HG03045 (cell line): ENCODE measurements at regions not wholly inside any gene's neighbourhood (a gene's known extent, or its start where the extent isn't known, plus 50 kb on each side); places are given as distances from the start of the nearest gene placed in this dataset.
"Not testable (repeated sequence)": the region's sequence is repeated elsewhere in the genome, so short reads cannot be mapped to it uniquely, and the experiment has no call there.

Experiments
- ATAC-seq: cut with Tn5 transposase; IDR thresholded peaks from one replicate; pipeline ENCODE4 v1.9.1; 2021; ENCODE audit warnings: mild to moderate bottlenecking, moderate library complexity; ENCODE audit not compliant: unreplicated experiment

GRCh38 chr4:148893095-148893494, 450.9 kb upstream of the NR3C2 start:
- ATAC-seq, result no peak

- no peak for ATAC-seq
These were observed 441.7 kb upstream of the NR3C2 start for GRCh38 chr4:148883891-148884290.

GRCh38 chr4:148883435-148883834, 441.2 kb upstream of the NR3C2 start:
- no peak for ATAC-seq

DNA sequence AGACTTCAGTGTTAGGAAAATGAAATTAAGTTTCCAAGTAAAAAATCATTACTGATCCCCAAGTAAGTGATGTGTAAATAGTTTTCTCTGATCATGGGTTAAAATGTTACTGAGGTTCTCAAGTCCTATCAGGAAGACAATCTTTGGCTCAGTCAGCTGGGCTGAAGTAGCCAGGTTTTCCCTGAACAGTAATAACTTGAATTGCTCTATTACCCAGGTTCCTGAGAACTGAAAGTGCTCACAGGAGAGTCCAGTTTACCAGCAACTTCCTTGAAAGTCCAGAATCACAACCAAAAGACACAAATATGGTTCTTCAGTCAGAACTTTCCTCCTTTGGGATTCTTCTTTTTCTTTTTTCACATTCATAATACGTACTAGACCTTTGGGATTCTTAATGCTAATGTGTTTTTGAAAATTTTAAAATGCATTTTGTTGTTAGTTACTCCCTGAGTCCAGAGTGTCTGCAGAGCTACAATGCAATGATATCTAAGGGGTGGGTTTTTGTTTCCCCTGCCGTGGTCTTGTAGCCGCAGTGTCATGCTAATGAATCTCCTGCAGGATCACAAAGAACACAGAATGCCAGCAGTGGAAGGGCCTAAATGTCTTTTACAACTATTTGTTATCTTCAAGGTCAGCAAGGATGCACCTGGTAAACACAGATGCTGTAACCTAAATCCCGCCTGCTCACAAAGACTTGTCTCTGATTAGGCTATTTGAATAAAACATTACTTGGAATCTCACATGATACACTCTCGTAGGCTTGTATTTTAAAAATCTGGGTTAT, 439.8 kb upstream of the NR3C2 start:
- no peak for ATAC-seq

DNA sequence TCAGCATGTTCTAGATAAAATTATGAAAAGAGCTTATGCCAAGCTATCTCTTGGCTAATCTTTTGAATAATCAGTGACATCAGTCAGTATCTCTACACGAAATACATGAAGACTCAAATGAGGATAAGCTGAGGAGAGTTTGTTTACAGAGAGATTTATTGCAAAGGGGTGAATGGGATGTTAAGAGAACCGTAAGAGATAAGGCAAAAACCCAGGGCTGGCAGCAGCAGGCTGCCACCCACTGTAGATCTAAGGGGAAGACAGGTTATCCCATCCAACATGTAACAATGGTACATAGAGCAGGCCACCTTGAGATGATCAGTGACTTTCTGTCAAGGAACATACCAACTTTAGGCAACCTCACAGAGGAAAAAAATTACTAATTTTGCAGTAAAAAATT, 432.1 kb upstream of the NR3C2 start:
- no peak for ATAC-seq

DNA sequence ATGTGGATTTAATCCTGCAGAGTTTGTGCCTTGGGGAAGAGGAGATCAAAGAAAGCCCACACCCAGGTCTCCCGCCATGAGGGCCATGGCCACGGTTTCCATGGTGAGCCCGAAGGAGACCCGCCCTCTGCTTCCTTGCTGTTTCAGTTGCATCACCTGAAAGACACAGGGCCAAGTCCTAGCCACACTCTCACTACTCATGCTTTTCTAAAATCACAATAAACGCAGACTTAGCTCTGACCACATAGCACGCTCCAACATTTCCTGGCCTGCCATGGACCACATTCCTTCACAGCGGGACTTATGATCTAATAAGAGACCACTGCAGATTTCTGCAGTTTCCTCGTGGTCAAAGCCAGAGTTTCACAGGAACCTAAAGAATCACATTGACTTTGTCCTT, 426.0 kb upstream of the NR3C2 start:
- ATAC-seq, result no peak

GRCh38 chr4:148866666-148867065, 424.5 kb upstream of the NR3C2 start:
- no peak for ATAC-seq

- no peak for ATAC-seq
These were observed 415.8 kb upstream of the NR3C2 start for GRCh38 chr4:148857973-148858534.

DNA sequence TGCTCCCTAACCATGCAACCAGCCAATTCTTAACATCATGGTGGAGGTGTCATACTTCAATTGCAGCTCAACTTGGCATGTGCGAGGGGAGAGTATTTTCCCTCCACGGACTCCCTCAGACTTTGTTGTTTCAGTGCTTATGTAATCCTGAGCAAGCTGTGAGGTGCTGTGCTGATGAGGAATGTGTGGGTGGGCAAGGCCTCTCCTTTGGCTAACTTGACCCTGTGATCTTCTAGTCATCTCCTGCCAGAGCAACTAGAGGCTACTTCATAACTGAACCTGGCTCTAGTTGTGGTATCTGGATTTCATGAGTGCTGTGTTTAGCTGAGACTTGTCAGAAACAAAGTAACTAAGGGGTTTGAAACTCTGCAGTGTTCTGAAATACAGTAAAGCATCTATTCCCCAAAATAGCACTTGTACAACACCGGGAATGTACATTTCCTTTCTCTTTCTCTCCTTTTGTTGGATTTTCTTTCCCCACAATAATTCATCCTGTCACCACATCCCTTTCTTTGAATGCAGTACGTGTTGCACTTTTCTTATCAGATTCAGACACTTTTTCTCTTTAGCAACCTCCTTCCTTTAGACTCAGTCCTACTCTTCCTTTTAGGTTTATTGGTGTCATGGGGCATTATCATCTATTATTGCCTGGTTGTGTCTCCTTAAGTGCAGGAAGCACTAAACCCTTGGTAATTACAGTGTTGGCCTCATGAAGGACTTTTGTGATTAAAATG, 415.2 kb upstream of the NR3C2 start:
- ATAC-seq, result no peak

- no peak for ATAC-seq
These were observed 412.0 kb upstream of the NR3C2 start for GRCh38 chr4:148854203-148854602.

DNA sequence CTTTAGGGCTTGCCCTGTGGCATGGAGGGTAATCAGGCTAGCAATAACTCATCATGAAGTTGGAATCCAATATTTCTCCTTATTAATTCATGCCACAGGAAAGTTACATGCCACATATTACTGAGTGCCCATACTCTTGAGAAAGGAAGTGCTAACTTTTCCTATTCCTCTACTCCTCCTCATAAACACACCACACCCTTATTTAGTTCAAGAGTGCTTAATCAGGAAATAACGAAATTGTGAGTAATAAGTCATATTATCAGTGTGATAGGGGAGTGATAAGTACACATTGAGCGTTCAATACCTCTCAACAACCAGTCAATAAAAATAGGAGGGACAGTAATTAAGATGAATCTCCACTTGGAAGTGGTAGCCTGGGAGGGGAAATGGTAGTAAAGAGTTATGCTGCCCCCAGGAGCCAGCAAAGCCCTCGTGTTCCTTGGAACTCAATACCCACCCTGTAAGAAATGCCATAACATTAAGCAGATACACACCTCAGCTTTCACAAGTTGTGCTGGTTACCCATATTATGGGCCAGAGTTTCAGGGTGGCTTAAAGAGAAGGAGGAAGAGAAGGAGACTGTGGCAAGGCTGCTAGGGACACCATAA, 410.0 kb upstream of the NR3C2 start:
- no peak for ATAC-seq

DNA sequence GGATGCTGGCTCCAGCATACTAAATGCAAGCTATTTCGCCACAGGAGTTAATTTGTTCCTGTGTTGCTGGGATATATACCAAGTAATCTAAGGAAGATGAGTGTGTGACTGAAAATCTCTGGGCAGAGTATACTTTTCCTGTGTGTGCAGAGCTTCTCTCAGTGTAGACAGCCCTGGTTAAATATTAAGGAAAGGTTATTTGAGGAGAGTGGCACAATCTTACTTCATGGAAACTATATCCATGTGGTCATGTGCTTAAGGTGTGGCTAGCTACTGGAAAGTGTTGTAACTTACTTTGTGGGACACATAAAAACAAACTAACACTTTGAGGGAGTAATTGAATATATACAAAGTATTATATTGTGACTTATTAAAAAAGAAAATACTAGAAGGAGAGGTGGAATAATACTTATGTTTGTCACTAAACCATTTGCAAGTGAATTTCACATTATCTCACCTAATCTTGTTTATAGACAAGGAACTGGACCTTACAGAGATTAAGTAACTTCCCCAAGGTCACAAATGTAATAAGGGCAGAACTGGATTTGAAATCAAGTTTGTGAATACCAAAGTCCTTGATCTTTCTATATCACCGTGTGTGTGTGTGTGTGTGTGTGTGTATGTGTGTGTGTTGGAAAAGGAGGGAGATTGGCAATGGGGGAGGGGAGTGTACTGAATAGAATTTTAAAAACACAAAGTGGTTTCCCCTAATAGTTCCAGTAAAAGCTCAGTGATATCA, 408.2 kb upstream of the NR3C2 start:
- no peak for ATAC-seq

DNA sequence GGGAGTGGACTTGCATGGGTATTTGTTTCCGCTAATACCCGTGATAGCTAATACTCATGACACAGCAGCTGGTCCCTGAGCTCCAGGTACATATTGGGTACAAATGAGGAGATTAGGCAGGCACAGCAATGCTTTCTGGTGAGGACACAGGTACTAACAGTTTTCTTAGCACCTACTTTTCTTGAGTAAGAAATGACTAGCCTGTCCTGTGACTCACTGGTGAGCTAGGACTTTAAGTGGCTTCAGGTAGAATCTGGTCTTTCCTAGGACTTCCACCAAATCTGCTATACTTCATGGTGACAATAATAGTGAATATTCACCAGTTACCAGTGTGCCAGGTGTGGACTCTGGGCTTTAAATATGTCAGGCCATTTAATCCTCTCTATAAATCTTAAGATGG, 407.4 kb upstream of the NR3C2 start:
- no peak for ATAC-seq

DNA sequence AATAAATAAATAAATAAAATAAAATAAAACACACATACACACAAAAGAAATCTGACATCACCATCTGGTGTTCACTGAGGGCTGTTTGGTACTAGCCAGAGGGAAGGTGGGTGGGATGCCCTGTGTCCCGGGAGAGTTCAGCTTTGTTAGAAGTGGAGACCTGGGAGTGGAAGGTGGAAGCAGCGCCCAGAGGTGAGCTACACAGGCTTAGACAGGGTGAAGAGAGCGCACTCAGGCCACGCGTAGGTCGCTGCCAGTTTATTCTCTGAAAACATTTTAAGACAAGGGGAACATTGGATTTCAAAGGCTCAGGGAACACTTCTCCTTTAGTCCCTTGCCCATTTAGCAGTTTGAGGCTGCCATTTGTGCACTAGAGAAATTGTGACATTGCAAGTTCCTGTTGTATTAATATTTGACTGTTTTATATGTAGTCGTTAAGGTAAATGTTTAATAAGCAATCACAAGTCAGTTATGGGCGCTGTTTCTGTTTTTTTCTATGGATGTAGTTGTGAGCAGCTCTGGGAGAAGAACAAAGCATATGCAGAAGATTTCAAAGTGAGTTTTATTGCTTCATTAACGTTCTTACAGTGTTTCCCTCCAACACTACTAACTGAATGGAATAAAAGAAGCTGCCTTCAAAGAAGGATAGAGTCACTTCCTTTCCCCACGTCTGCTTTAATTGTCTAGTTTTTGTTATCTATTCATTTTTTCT, 405.5 kb upstream of the NR3C2 start:
- no peak for ATAC-seq

DNA sequence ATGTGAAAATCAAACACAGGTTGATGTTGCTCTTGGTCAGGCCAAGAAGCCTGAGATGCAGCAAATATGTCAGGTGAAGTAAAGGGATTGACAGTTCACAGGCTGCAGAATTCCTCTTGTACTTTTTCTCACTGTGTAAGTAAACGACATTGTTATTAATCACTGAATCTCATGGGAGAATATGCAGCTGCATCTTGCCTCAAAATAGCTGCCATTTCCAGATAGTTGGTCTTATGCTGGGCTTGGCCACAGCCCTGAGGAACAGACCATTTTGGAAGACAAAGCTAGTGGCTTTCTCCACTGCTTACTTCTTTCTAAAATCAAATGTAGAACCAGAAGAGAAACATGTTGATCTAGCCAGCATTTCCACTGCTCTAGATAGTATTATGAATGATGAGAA, 403.4 kb upstream of the NR3C2 start:
- no peak for ATAC-seq

GRCh38 chr4:148843625-148844024, 401.4 kb upstream of the NR3C2 start:
- ATAC-seq, result no peak

DNA sequence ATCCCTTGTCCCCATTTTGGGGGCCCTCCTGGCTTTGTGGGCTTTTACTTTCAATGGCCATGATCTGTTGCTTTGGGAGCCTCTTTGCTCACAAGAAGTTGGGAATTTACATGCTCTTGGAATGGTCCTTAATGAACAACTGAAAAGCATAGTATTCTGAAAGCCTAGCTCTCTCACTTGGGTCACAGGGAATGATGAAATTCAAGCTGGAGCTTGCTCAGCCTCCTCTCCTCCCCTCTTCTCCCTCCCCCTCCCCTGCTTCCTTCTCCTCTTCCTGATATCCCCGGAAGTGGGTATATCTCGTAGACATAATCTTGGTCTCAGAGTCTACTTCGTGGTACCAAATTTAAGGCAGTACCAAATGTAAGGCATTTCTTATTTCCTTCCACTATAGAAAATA, 400.6 kb upstream of the NR3C2 start:
- no peak for ATAC-seq

DNA sequence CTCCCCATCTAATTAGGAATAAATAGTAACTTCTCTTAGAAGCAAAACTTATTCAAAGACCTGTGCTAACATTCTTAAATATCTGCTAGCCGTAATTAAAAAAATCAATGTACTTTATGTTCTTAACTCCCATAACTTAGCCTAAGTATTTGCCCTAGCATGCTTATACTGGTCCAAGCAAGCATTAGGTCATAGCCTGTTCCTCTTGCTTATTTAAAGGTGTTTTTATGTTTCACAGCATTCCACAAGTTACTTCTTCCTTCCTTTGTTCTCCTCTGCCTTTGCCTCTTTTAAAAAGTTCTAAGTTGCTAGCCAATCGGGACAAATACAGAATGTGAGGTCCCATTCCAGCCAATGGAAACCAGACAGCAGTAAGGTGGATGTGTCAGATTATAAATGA, 395.4 kb upstream of the NR3C2 start:
- ATAC-seq, result not testable (repeated sequence)

DNA sequence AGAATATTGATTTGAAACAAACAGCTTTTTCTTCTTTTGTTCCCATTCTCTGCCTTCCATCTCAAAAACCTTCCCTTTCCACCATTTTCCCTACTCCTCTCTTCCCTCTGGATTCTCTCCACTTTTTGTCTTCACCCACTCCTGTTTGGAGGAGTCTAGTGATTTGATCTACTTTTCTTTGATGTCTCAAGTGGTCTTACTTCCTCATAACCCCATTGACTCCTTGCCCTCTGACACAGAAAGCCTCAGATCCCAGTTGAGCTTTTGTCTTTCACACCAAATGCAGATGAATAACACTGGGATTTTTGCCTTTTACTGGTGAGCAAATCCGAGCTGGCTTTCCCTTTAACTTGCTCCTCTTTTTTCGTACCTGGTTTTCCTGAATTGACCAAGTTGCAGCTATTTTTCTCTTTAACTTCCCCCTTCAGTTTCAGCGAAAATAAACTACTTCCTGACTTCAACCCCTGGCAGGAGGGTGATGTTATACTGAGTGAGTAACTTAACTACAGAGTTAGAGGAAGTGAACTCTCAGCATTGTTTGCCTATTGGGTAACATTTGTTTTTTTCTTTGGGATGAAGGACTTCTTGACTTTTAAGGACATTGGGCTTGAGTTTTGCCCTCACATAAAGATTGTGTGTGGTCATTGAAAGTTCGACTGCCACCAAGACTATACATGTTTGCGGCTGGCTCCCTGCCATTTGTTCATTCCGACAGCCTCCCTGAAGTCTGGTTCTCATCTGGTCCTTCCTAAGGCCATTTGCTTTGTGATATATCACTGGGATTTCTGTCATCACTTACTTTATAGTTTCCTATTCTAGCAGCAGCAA, 392.8 kb upstream of the NR3C2 start:
- no peak for ATAC-seq

DNA sequence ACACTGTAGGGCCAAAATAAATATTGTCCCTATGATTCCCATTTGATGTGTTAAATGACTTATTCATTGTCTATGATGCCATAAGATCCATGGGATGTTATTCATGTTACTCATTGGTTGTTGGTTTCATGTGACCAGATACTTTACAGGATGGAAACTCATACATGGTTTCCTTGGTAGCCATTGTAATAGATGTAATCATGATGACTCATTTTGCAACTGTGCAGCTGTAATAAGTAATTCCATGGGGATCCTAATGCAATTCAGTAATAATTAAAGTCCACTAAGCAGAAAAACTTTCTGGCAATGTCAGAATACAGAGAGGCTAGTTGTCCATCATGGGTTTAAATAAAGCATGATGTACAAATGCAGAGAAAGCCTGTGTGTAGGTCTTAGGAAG, 389.7 kb upstream of the NR3C2 start:
- ATAC-seq, result no peak
